ENCODE measurements at regions not wholly inside any gene's neighbourhood (a gene's known extent, or its start where the extent isn't known, plus 50 kb on each side); places are given as distances from the start of the nearest gene placed in this dataset.

GRCh38 chr13:50635504-50635903 is 208.0 kb downstream of the DLEU7 start:
- TF ChIP-seq CTCF (IDR thresholded peaks at IDR 0.05) (no peak), POLR2AphosphoS5 (IDR thresholded peaks at IDR 0.05) (peak in 1 of 3 donors; percentile 19), EP300 (IDR thresholded peaks at IDR 0.05) (no peak)
